B cell (primary cell): ENCODE measurements at regions not wholly inside any gene's neighbourhood (a gene's known extent, or its start where the extent isn't known, plus 50 kb on each side); places are given as distances from the start of the nearest gene placed in this dataset.

Experiments
- EZH2 ChIP-seq: IDR thresholded peaks from 2 replicates; pipeline ENCODE4 v1.6.1; 2012; ENCODE audit warnings: borderline replicate concordance, low read depth, mild to moderate bottlenecking, moderate library complexity, low read length; ENCODE audit not compliant: insufficient read depth, poor library complexity, severe bottlenecking
- TF ChIP-seq, protein P1 (sequence below): fragments of 200-600 bp; IDR thresholded peaks from one replicate; pipeline ENCODE4 v1.8.0; 2022; ENCODE audit warnings: antibody characterized with exemption, mild to moderate bottlenecking

- TF ChIP-seq, protein P1, sequence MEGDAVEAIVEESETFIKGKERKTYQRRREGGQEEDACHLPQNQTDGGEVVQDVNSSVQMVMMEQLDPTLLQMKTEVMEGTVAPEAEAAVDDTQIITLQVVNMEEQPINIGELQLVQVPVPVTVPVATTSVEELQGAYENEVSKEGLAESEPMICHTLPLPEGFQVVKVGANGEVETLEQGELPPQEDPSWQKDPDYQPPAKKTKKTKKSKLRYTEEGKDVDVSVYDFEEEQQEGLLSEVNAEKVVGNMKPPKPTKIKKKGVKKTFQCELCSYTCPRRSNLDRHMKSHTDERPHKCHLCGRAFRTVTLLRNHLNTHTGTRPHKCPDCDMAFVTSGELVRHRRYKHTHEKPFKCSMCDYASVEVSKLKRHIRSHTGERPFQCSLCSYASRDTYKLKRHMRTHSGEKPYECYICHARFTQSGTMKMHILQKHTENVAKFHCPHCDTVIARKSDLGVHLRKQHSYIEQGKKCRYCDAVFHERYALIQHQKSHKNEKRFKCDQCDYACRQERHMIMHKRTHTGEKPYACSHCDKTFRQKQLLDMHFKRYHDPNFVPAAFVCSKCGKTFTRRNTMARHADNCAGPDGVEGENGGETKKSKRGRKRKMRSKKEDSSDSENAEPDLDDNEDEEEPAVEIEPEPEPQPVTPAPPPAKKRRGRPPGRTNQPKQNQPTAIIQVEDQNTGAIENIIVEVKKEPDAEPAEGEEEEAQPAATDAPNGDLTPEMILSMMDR: no peak
- TF ChIP-seq EZH2: no peak
Measured at GRCh38 chrX:131709553-131709952, 165.7 kb downstream of the OR13H1 start.
